B cell (primary cell): ENCODE measurements at regions not wholly inside any gene's neighbourhood (a gene's known extent, or its start where the extent isn't known, plus 50 kb on each side); places are given as distances from the start of the nearest gene placed in this dataset.

Experiments used
- ATAC-seq: fragments of 200-7000 bp; cut with Tn5 transposase; one replicate; pipeline ENCODE4 v1.10.0; 2021; ENCODE audit warnings: low read depth, mild to moderate bottlenecking, moderate number of reproducible peaks, moderate library complexity
- CTCF ChIA-PET: fragments of 350-600 bp; sonication (Branson Sonifier 250); formaldehyde crosslinking; loops from one replicate; lab custom pipeline; 2021; ENCODE audit warnings: antibody characterized with exemption, inconsistent platforms; lab: Charles Lee
- POLR2A ChIA-PET: fragments of 350-600 bp; sonication (Branson Sonifier 250); formaldehyde crosslinking; loops from one replicate; lab custom pipeline; 2021; ENCODE audit warnings: antibody characterized with exemption; lab: Charles Lee
- DNase-seq: peaks from one replicate; pipeline ENCODE4 v3.0.0; 2013
- H2AFZ ChIP-seq: 2 replicates; pipeline ENCODE4 v1.6.1; 2012; ENCODE audit warnings: mild to moderate bottlenecking, low read depth, low read length; ENCODE audit not compliant: insufficient read depth, poor library complexity, severe bottlenecking
- H3K27ac ChIP-seq, 2 donors: 1 replicate in 1 of 2; 2 replicates in 1 of 2; pipeline ENCODE4 v1.5.1; 2012 to 2013; ENCODE audit warnings: low read length in 2 of 2, mild to moderate bottlenecking in 2 of 2, moderate library complexity in 1 of 2
- H3K27me3 ChIP-seq, 4 experiments: fragments of 200-600 bp in 1 of 4; sonication (generic) in 1 of 4; replicated peaks in 1 of 4; 1 replicate in 2 of 4; 2 replicates in 2 of 4; pipeline versions ENCODE4 v1.6.1 to v1.7.0; 2013 to 2016; ENCODE audit warnings: low read length in 3 of 4, mild to moderate bottlenecking in 2 of 4, mixed read lengths in 1 of 4, moderate library complexity in 1 of 4; ENCODE audit not compliant: insufficient read depth in 4 of 4, control insufficient read depth in 3 of 4; ENCODE audit errors: control extremely low read depth in 1 of 4
- H3K36me3 ChIP-seq, 2 experiments: replicated peaks in 1 of 2; 1 replicate in 1 of 2; 2 replicates in 1 of 2; pipeline versions ENCODE4 v1.6.1 to v1.7.1; 2013; ENCODE audit warnings: low read length in 1 of 2; ENCODE audit not compliant: insufficient read depth in 2 of 2, control insufficient read depth in 1 of 2; ENCODE audit errors: control extremely low read depth in 1 of 2, extremely low read depth in 1 of 2
- H3K4me1 ChIP-seq, 2 donors: fragments of 200-600 bp in 1 of 2; sonication (generic) in 1 of 2; 1 replicate in 1 of 2; 2 replicates in 1 of 2; pipeline versions ENCODE4 v1.5.1 to v1.6.1; 2013 to 2017; ENCODE audit warnings: low read length in 2 of 2; ENCODE audit not compliant: control insufficient read depth in 2 of 2, insufficient read depth in 2 of 2
- H3K4me2 ChIP-seq: replicated peaks from 2 replicates; pipeline ENCODE3; 2012; ENCODE audit warnings: mild to moderate bottlenecking, low read depth, low read length; ENCODE audit not compliant: poor library complexity, severe bottlenecking
- H3K4me3 ChIP-seq, 5 experiments: fragments of 200-600 bp in 1 of 5; sonication (generic) in 1 of 5; 1 replicate in 3 of 5; 2 replicates in 2 of 5; pipeline versions ENCODE4 v1.5.1 to v1.7.0; 2011 to 2016; ENCODE audit warnings: low read length in 4 of 5, mild to moderate bottlenecking in 4 of 5, low read depth in 2 of 5, control low read depth in 1 of 5, moderate library complexity in 1 of 5; ENCODE audit not compliant: insufficient read depth in 1 of 5; ENCODE audit errors: control extremely low read depth in 1 of 5, extremely low read depth in 1 of 5
- H3K79me2 ChIP-seq: fragments of 200-600 bp; sonication (generic); one replicate; pipeline ENCODE4 v1.6.0; 2016; ENCODE audit warnings: low read length; ENCODE audit not compliant: control insufficient read depth, insufficient read depth
- H3K9ac ChIP-seq: fragments of 200-600 bp; sonication (generic); 2 replicates; pipeline ENCODE4 v1.6.1; 2017; ENCODE audit warnings: mild to moderate bottlenecking, low read length, moderate library complexity
- H3K9me3 ChIP-seq, 3 donors: one replicate each; pipeline versions ENCODE4 v1.6.1 to v1.7.1; 2013; ENCODE audit warnings: low read length in 2 of 3; ENCODE audit not compliant: control insufficient read depth in 2 of 3, insufficient read depth in 1 of 3; ENCODE audit errors: control extremely low read depth in 1 of 3
- H4K20me1 ChIP-seq: 2 replicates; pipeline ENCODE4 v1.6.0; 2012; ENCODE audit warnings: mild to moderate bottlenecking, low read length; ENCODE audit not compliant: insufficient read depth, control insufficient read depth, poor library complexity, severe bottlenecking
- H3K27ac Mint-ChIP-seq: one replicate; pipeline ENCODE4 v1.8.0; 2021; ENCODE audit warnings: mixed read lengths
- H3K27me3 Mint-ChIP-seq: one replicate; pipeline ENCODE4 v1.8.0; 2021; ENCODE audit warnings: mixed read lengths
- H3K4me1 Mint-ChIP-seq: one replicate; pipeline ENCODE4 v1.8.0; 2021; ENCODE audit warnings: mixed read lengths
- H3K4me3 Mint-ChIP-seq: one replicate; pipeline ENCODE4 v1.8.0; 2021; ENCODE audit warnings: mixed read lengths
- H3K9me3 Mint-ChIP-seq: one replicate; pipeline ENCODE4 v1.8.0; 2022; ENCODE audit warnings: mixed read lengths; ENCODE audit not compliant: insufficient read depth
- CTCF ChIP-seq: fragments of 200-600 bp; IDR thresholded peaks from one replicate; pipeline ENCODE4 v1.8.0; 2022; ENCODE audit warnings: antibody characterized with exemption, mild to moderate bottlenecking
- EZH2 ChIP-seq: IDR thresholded peaks from 2 replicates; pipeline ENCODE4 v1.6.1; 2012; ENCODE audit warnings: borderline replicate concordance, low read depth, mild to moderate bottlenecking, moderate library complexity, low read length; ENCODE audit not compliant: insufficient read depth, poor library complexity, severe bottlenecking
- WGBS: methylation state at CpG from one replicate; pipeline ENCODE4 v1.1.5; 2013; ENCODE audit warnings: missing lambda C conversion rate; ENCODE audit not compliant: insufficient coverage; 5-methylcytosine and 5-hydroxymethylcytosine counted together
- intact Hi-C: fragments of 100-400 bp; cut with micrococcal nuclease; formaldehyde crosslinking; loops from one replicate; pipeline ENCODE4 v1.10.0; 2022

- DNase-seq: no peak
- no peak for ATAC-seq
- CTCF ChIA-PET: no interaction called here
- Histone ChIP-seq H3K27ac (no peak overlapping the region), H3K36me3 (no peaks in the 10 kb centered on the region), H3K9me3 (no peaks in the 10 kb centered on the region), H3K4me3 (no peak overlapping the region), H2AFZ (no peak overlapping the region), H3K4me2 (no peak overlapping the region), H4K20me1 (no peaks in the 10 kb centered on the region), H3K9ac (no peak overlapping the region), H3K27me3 (no peaks in the 10 kb centered on the region), H3K79me2 (no peaks in the 10 kb centered on the region), H3K4me1 (no peaks in the 10 kb centered on the region)
- intact Hi-C loops: no loop called here
- Mint-ChIP-seq H3K9me3 (no peaks in the 10 kb centered on the region), H3K27ac (no peak overlapping the region), H3K27me3 (no peaks in the 10 kb centered on the region), H3K4me3 (no peak overlapping the region), H3K4me1 (no peaks in the 10 kb centered on the region)
- POLR2A ChIA-PET: no interaction called here
- WGBS: 94% methylated on average over 3 of the region's 3 CpGs
- no peak for TF ChIP-seq EZH2
- no peak for TF ChIP-seq CTCF
Observed at GRCh38 chr5:101574017-101574416, 670.9 kb upstream of the ST8SIA4 start.

- Mint-ChIP-seq H3K27ac (no peak overlapping the region), H3K27me3 (no peaks in the 10 kb centered on the region), H3K4me3 (no peak overlapping the region), H3K9me3 (no peaks in the 10 kb centered on the region), H3K4me1 (no peaks in the 10 kb centered on the region)
- WGBS: no CpG with 5 or more reads among the region's 3 CpGs
- Histone ChIP-seq H3K27me3 (no peaks in the 10 kb centered on the region), H3K9me3 (no peaks in the 10 kb centered on the region), H4K20me1 (no peaks in the 10 kb centered on the region), H3K4me3 (no peak overlapping the region), H3K9ac (no peak overlapping the region), H2AFZ (no peak overlapping the region), H3K27ac (no peak overlapping the region), H3K4me1 (no peaks in the 10 kb centered on the region), H3K36me3 (no peaks in the 10 kb centered on the region), H3K4me2 (no peak overlapping the region), H3K79me2 (no peaks in the 10 kb centered on the region)
- ATAC-seq (no peak), DNase-seq (no peak)
- CTCF ChIA-PET: interaction anchor here (0.7 kb wide), 1 partner anchor 1571 kb away, joined by 3 read pairs; no protein-coding TSS in a partner anchor
- intact Hi-C loops: no loop called here
- TF ChIP-seq CTCF: no peak
- no peak for TF ChIP-seq EZH2
- POLR2A ChIA-PET: no interaction called here
Observed at GRCh38 chr5:101561018-101561417, 657.9 kb upstream of the ST8SIA4 start.
